DND-41 (cell line): ENCODE measurements at regions not wholly inside any gene's neighbourhood (a gene's known extent, or its start where the extent isn't known, plus 50 kb on each side); places are given as distances from the start of the nearest gene placed in this dataset.

Experiments used
- ATAC-seq: fragments of 200-7000 bp; cut with Tn5 transposase; 3 replicates; pipeline ENCODE4 v1.9.1; 2021; ENCODE audit warnings: low read depth; ENCODE audit not compliant: insufficient read depth
- DNase-seq: peaks from one replicate; pipeline ENCODE4 v3.0.0-alpha.2; 2020
- H2AFZ ChIP-seq: 2 replicates; pipeline ENCODE4 v1.6.0; 2012; ENCODE audit warnings: low read depth, low read length
- H3K27ac ChIP-seq: 2 replicates; pipeline ENCODE4 v1.5.1; 2012; ENCODE audit warnings: low read length, inconsistent platforms
- H3K27me3 ChIP-seq: fragments of 200-600 bp; sonication (generic); 2 replicates; pipeline ENCODE4 v1.6.0; 2012; ENCODE audit warnings: low read length, mild to moderate bottlenecking, inconsistent platforms; ENCODE audit not compliant: insufficient read depth, poor library complexity
- H3K36me3 ChIP-seq: 2 replicates; pipeline ENCODE4 v1.5.1; 2012; ENCODE audit warnings: low read length, inconsistent platforms; ENCODE audit not compliant: insufficient read depth
- H3K4me1 ChIP-seq: 2 replicates; pipeline ENCODE4 v1.5.1; 2012; ENCODE audit warnings: mild to moderate bottlenecking, low read length; ENCODE audit not compliant: insufficient read depth
- H3K4me2 ChIP-seq: 2 replicates; pipeline ENCODE4 v1.6.0; 2012; ENCODE audit warnings: mild to moderate bottlenecking, moderate library complexity, low read length, inconsistent platforms; ENCODE audit not compliant: insufficient read depth
- H3K4me3 ChIP-seq, 2 experiments: fragments of 200-600 bp in 1 of 2; shearing (Covaris generic) in 1 of 2; 2 replicates each; pipeline ENCODE4 v1.5.1; 2012 to 2016; ENCODE audit warnings: inconsistent platforms in 2 of 2, low read length in 2 of 2, mild to moderate bottlenecking in 2 of 2, low read depth in 1 of 2, moderate library complexity in 1 of 2
- H3K79me2 ChIP-seq: 2 replicates; pipeline ENCODE4 v1.6.0; 2012; ENCODE audit warnings: low read length, inconsistent platforms; ENCODE audit not compliant: insufficient read depth
- H3K9ac ChIP-seq: 2 replicates; pipeline ENCODE4 v1.6.0; 2012; ENCODE audit warnings: low read depth, mild to moderate bottlenecking, inconsistent platforms, low read length, moderate library complexity
- H3K9me3 ChIP-seq: 2 replicates; pipeline ENCODE4 v1.5.1; 2012; ENCODE audit warnings: low read length, moderate library complexity, mild to moderate bottlenecking, inconsistent platforms; ENCODE audit not compliant: insufficient read depth, severe bottlenecking
- H4K20me1 ChIP-seq: 2 replicates; pipeline ENCODE4 v1.6.0; 2012; ENCODE audit warnings: low read length; ENCODE audit not compliant: insufficient read depth
- EZH2 ChIP-seq: IDR thresholded peaks from 3 replicates; pipeline ENCODE4 v1.6.1; 2012; ENCODE audit warnings: borderline replicate concordance, low read depth, mild to moderate bottlenecking, moderate library complexity, low read length, inconsistent platforms; ENCODE audit not compliant: severe bottlenecking
- TF ChIP-seq, protein P1 (sequence below): IDR thresholded peaks from 2 replicates; pipeline ENCODE4 v1.5.1; 2012; ENCODE audit warnings: borderline replicate concordance, low read length, moderate library complexity, mild to moderate bottlenecking; ENCODE audit not compliant: poor library complexity, severe bottlenecking; ENCODE audit errors: extremely low read depth

- H2AFZ ChIP-seq: no peak overlapping the region
- ATAC-seq: no peak
- H3K4me1 ChIP-seq: no peaks in the 10 kb centered on the region
- TF ChIP-seq, protein P1, sequence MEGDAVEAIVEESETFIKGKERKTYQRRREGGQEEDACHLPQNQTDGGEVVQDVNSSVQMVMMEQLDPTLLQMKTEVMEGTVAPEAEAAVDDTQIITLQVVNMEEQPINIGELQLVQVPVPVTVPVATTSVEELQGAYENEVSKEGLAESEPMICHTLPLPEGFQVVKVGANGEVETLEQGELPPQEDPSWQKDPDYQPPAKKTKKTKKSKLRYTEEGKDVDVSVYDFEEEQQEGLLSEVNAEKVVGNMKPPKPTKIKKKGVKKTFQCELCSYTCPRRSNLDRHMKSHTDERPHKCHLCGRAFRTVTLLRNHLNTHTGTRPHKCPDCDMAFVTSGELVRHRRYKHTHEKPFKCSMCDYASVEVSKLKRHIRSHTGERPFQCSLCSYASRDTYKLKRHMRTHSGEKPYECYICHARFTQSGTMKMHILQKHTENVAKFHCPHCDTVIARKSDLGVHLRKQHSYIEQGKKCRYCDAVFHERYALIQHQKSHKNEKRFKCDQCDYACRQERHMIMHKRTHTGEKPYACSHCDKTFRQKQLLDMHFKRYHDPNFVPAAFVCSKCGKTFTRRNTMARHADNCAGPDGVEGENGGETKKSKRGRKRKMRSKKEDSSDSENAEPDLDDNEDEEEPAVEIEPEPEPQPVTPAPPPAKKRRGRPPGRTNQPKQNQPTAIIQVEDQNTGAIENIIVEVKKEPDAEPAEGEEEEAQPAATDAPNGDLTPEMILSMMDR: no peak
- no peak for TF ChIP-seq EZH2
- no peaks in the 10 kb centered on the region for H3K36me3 ChIP-seq
- H3K27ac ChIP-seq: no peak overlapping the region
- no peaks in the 10 kb centered on the region for H3K27me3 ChIP-seq
- H3K79me2 ChIP-seq: no peaks in the 10 kb centered on the region
- H3K9ac ChIP-seq: no peak overlapping the region
- no peak for DNase-seq
- no peaks in the 10 kb centered on the region for H4K20me1 ChIP-seq
- no peaks in the 10 kb centered on the region for H3K9me3 ChIP-seq
- H3K4me2 ChIP-seq: no peak overlapping the region
- H3K4me3 ChIP-seq: no peak overlapping the region
Observed at GRCh38 chr5:112065781-112066180, 308.8 kb upstream of the NREP start.

- H2AFZ ChIP-seq: no peak overlapping the region
- no peak overlapping the region for H3K27ac ChIP-seq
- H3K9ac ChIP-seq: no peak overlapping the region
- no peak for DNase-seq
- no peak overlapping the region for H3K4me3 ChIP-seq
- no peaks in the 10 kb centered on the region for H3K4me1 ChIP-seq
- H3K4me2 ChIP-seq: no peak overlapping the region
- H3K79me2 ChIP-seq: no peaks in the 10 kb centered on the region
- no peaks in the 10 kb centered on the region for H3K27me3 ChIP-seq
- no peaks in the 10 kb centered on the region for H4K20me1 ChIP-seq
- H3K36me3 ChIP-seq: no peaks in the 10 kb centered on the region
- TF ChIP-seq EZH2: no peak
- TF ChIP-seq, protein P1: no peak
- ATAC-seq: no peak
- no peaks in the 10 kb centered on the region for H3K9me3 ChIP-seq
Observed at GRCh38 chr5:112064956-112065355, 308.0 kb upstream of the NREP start.

DNA sequence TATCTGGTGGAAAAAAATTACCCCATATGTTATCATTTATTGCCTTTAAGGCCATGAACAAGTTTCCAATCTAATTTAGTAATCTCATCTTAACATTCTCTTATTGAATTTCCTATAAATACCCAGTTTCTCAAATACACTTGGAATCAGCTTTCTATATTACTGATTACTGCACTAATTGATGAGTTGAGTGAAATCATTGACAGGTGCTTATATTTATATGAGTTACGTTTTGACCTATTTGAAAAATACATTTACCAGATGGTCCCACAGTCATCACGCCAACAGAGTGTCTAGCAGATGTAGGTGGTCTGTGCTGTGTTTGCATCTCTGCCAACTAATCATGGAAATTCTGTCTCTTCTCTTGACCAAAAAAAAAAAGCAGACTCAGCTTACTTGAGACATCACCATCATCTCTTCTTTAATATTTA is 307.3 kb upstream of the NREP start:
- ATAC-seq (no peak), DNase-seq (no peak)

More for the DNA sequence above, 307.3 kb upstream of the NREP start:
- Histone ChIP-seq H3K9ac (no peak overlapping the region), H3K36me3 (no peaks in the 10 kb centered on the region), H3K4me2 (no peak overlapping the region), H3K27me3 (no peaks in the 10 kb centered on the region), H3K4me3 (no peak overlapping the region), H3K27ac (no peak overlapping the region), H2AFZ (no peak overlapping the region), H3K4me1 (no peaks in the 10 kb centered on the region), H4K20me1 (no peaks in the 10 kb centered on the region), H3K9me3 (no peaks in the 10 kb centered on the region), H3K79me2 (no peaks in the 10 kb centered on the region)
- TF ChIP-seq, protein P1: no peak
- TF ChIP-seq EZH2: no peak
